Stimulated activated naive CD4-positive, alpha-beta T cell treated with Interleukin-2 at 50 U/mL for 16 hours (primary cell): ENCODE measurements at regions not wholly inside any gene's neighbourhood (a gene's known extent, or its start where the extent isn't known, plus 50 kb on each side); places are given as distances from the start of the nearest gene placed in this dataset.

Experiments used
- DNase-seq: peaks from one replicate; lab custom pipeline; 2025; lab: John Stamatoyannopoulos, UW

DNA sequence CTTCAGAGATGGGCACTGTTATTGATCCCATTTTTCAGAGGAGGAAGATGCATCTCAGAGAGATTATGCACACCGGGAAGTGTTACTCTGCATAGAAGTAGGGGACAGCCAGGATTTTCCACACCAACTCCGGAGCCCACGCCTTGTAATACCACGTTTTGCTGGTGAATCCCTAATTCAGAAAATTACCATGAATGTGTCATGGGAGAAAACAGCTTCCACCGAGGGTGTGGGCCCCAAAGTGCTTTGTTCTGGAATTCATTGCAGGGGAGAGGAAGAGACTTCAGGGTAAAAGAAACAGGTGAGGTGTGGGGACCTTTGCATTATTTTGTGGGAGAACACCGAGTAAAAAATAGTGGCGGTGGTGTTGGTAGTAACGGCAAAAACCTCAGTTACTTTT, 1051.4 kb upstream of the RBFOX1 start:
- DNase-seq, result no peak

DNA sequence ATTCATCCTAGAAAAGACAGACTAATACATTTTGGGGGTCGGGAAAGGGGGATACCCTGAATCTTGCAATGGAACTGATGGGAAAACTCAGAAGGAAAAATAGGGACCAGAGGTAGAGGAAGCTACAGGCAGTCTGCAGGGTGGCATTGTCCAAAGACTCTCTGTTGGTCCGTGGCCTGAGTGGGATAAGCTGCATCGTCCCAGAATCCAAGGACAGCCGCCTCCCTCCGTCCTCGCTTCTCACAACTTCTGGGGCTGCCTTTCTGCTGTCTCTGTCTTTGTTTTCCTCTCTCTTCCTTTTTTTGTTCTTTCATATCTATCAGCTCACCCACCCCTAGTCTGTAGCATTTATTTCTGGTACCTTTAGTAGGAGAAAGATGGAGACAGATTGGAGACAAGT, 1052.6 kb upstream of the RBFOX1 start:
- no peak for DNase-seq

DNA sequence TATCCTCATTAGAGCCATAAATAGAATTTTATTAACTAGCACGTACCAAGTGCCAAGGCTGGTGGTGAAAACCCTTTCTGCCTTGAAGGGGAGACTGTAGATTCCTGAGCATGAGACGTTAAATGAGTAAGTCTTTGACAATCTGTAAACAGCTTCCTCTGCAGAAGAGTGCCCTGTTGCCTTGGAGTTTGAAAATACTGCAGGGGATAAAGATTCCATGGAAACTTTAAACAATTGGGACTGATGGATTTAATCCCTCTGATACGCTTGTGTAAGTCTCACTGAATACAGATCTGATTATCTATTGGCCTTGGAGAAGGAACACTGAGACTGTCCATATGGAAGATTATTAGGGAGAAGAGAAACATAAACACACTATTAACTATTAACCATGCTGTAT, 1053.4 kb upstream of the RBFOX1 start:
- no peak for DNase-seq

DNA sequence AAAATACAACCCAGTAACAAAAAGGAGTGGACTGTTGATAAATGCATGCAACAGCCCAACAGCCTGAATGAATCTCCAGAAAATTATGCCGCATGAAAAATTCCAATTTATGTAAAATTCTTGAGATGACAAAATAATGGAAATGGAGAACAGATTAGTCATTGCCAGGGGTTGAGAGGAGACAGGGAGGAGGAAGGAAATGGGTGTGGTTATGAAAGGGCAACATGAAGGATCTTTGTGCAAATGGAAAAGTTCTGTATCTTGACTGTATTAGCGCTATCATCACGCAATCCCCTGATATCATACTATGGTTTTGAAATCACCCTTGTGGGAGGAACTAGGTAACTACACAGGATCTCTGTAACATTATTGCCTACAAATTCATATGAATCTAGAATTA, 1058.3 kb upstream of the RBFOX1 start:
- DNase-seq, result no peak

DNA sequence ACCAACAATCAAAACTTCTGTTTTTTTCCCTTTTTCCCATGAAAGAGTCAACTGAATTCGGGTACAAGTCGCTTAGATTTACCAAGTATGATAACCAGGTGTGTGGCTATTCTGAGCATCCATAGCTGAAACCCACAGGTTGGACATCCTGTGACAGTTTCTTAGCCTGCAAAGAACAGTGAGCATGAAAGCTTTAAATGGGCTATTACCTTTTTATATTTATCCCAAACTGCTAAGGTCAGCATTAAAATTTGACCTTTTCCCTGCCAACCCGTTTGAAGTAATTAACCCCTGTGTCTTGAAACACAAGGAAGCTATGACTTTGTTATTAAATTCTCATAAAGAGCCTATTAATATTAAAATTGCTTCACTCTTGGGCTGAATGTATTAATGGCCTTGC, 1065.0 kb upstream of the RBFOX1 start:
- DNase-seq, result no peak

DNA sequence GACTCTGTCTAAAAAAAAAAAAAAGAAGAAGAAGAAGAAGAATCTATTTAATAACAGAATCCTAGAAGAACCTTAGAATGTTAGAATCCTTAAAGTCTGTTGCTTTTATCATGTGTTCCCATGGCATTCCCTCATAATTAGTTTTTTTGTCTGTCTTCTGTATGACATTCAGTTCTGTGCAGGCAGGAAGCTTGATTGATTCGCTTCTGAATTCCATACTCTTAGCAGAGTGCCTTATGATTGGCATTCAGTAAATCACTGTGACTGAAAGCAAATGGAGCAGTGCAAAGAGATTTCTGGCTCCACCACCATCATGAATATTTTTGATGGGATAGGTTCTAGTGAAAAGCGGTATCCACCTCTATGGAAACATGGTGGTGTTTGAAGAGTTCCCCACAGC, 1065.9 kb upstream of the RBFOX1 start:
- DNase-seq, result no peak

DNA sequence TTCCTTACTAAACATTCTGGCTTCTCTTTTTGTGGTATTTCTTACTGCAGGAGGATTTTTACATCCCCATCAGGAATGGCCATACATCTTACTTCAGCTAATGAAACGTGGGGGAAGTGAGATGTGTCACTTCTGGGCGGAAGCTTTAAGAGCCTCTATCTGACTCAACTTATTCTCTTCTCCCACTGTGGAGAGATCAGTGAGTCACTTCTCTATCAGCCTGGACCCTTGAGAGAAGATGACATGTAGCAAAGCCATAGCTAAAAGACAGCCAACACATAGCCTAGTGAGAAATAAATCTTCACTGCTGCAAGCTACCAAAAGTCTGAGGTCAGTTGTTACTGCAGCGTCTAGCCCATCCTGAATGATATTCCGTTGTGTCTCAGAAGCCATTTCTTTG, 1066.7 kb upstream of the RBFOX1 start:
- no peak for DNase-seq

DNA sequence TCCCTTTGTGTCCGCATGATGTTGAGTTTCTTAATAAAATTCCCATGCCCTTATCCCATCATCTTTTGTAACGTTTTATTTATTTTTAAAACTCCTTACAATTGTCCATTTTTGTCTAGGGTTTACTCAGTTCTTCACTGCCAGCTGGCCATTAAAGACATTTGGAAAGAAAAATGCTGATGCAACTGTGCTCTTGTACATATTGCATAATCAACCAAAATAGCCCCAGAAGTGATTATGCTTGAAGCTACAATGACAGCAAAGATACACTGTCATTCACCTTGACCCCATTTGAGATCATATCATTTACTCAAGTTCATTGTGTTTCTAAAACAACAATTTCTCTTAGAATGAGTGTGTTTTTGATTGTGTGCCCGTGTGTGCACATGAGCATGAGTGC, 1074.6 kb upstream of the RBFOX1 start:
- no peak for DNase-seq

DNA sequence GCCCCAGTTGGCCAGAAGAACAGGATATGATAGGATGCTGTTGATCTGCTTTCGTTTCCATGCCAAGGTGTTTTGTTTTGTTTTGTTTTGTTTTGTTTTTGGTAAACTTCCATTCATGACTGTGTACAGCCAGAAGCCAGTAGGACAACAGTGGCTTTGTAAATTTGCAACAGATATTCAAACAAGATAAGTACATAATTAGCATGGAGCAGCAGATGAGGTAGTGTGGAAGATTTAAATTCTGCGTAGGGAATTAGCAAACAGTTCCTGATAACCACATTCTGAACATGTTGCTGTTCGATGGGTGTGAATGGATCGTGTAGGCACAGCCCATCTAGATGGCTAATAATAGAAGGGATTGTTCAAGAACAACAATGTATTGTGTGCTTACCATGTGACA, 1080.1 kb upstream of the RBFOX1 start:
- no peak for DNase-seq

DNA sequence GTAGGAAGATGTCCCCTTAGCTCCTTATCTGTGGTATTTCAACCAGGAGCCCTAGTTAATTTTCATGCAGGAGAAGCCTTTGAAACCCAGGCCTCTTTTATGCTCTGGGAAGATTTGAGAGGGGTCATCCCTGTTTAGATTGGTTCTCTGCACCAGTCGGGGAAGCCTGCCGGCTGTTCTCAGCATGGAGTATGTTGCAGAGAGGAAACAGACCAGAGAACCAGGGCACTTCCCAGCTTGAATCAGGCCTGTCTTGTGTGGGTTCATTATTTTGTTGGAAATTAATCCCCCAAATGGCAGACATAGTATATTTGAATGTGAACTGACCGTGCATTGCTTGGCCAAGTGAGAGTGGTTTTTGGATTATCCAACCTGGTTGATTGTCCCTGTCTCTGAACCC, 1082.1 kb upstream of the RBFOX1 start:
- no peak for DNase-seq

DNA sequence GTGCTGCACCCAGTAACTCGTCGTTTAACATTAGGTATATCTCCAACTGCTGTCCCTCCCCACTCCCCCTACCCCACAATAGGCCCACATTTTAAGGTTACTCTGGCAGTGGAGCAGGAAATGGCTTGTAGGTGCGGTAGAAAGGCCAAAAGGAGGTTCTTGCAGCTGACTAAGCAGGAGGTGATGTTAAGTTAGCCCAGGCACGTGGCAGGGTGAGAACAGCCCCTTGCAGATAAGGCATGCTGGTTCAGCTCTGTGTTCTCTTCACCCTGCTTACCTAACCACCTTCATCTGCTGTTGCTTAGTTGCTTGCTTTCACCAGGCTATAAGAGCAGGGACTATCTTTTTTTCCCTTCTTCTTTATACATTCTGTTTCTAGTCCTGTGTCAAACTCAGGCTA, 1082.8 kb upstream of the RBFOX1 start:
- DNase-seq, result no peak

DNA sequence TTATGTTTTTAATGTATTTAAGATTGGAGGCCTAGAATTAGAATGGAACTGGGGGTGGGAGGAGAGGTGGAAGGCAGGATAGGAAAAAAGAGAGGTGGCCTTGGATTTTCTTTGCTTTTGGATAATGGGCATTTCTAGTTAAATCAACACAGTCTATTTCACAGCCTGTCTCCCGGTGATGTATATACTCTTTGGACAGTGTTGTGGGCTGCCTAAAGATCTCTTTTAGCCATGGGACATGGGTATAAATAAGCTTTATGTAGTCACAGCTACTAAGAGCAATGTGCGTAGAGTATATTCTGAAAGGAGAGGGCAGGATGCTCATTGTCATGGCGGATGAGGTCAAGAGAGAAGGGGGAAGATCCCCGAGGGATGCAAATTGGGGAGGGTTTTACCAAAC, 1084.4 kb upstream of the RBFOX1 start:
- DNase-seq, result no peak

DNA sequence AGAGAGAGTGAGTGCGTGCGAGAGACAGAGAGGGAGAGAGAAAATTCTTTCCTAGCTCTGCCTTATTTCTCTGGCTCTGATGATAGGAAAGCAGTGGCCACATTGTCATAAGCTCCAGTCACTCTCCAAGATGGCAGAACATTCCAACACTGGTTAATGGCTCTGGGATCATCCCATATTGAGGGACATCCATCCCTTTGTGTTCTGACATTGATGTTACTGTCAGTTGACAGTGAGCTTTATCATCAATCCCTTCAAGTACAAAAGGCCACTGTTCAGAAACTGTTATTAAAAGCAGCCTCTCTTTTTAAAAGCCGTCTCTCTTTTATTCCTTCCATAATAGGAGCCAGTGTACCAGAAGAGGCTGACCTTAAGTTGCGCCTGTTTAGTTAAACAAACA, 1084.9 kb upstream of the RBFOX1 start:
- no peak for DNase-seq

DNA sequence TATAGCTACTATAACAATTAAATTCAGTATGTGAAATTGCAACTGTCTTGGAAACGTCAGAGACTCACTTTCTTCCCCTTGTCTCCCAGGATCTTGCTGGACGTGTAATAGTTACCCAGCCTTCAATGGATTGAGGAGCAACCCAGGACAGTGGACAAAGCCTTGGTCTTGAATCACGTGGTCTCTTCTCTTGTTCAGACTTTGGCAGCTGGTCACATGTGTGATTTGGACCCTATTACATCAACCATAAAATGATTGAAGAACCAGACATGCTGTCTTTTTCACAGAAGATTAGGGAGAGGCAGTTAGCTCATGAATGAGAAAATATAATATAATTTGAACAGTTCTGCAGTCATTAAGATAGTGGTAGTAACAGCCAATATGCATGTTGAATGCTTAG, 1085.5 kb upstream of the RBFOX1 start:
- DNase-seq, result no peak

DNA sequence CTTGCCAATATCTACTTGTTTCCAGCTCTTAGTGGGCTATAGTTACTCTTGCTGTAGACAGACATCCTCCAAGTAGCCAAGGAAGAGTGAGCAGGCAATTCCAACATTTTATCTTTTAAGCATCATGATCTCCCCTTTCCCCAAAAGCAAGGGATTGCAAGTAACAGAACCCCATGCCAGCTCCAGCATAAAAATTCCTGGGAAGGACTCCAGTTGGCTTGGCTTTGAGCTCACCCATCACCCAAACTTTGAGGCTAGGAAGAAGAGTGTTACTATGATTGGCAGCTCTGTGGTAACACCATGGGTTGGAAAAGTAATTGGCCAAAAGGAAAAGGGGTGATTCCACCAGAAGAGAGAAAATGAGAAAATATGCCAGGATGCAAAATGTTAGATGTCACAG, 1086.4 kb upstream of the RBFOX1 start:
- no peak for DNase-seq

DNA sequence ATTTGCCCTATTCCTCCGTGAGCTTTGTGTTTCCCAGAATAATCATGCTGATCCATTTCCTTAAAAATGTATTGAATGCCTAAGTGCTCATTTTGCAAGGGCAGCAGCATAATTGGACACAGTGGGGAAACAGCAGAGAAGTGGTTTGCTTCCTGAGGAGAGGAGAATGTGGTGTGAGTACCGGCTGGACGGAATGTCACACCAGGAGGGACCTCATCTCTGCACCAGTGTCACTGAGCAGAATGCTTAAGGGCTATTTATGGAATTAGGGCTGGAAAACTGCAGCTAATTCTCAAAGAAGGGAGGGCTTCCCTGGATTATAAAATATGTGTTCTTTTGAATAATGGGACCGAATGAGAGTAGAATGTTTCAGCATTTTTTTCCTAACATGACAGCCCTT, 1100.6 kb upstream of the RBFOX1 start:
- no peak for DNase-seq

DNA sequence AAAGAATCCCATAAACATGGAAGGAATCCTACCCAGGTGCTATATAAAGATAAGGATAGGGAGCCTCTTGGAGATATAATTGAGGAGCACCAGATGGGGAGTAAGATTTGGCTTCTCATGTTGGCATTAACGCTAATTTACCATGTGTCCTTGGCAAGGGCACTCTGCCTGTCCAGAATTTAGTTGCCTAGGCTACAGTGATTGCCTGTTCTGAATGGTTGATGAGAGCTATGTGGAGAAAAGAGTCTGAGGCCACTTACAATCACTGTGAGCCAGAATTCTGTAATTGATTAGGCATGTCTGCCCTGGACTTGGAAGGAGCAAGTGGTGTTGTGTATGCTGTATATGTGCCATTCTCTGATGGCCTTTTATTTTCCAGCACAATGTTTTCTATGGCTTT, 1101.2 kb upstream of the RBFOX1 start:
- DNase-seq, result no peak

DNA sequence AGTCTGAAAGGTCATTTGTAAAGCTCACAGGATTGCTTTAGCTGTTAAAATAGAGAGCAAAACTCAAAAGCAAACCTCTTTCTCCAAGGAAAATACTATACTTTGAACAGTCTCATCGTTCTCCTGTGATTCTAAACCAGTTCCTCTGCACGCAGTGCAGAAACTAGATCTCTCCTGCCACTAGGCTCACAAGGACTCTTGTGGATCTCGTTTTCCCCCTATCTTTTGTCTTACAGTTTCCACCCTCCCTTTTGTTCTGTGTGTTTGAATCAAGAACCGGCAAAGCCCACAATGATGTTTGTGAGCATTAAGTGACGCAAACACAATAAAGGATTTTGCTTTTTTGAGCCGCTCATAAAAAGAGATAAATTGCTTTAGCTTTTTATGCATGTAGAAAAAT, 1103.5 kb upstream of the RBFOX1 start:
- DNase-seq, result no peak

DNA sequence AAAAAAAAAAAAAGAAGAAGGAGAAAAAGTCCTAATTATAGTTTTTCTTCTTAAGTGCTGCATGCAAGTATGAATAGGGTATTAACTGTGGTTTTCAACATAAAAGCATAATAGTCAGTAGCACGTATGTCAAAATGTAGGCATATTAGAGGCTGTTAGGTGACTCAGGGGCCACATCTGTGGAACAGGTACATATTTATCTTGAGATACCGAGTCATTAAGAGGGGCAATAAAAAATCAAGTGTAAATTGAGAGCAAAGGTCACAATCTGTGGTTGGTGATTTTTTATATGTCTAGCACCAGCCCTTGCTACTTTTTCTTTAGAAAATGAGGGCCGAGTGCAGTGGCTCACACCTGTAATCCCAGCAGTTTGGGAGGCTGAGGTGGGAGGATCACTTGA, 1113.8 kb upstream of the RBFOX1 start:
- no peak for DNase-seq

DNA sequence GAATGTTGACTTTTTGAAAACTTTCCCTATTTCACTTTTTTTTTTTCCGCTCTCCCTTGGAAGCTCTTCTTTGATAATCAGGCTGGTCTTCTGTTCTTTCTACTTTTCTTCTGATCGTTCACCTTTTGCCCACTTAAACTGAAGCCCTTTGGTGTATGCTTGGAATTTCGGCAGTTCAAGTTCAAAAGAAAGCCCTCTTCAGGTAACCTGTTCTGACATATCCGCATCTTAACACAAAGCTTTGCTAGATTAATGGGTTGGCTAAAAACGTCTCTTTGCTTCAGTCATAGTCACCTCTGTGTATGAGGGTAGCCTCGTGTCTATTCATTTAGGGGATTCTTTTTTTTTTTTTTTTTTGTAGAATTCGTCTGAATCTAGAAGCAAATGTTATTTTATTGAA, 1115.8 kb upstream of the RBFOX1 start:
- no peak for DNase-seq

DNA sequence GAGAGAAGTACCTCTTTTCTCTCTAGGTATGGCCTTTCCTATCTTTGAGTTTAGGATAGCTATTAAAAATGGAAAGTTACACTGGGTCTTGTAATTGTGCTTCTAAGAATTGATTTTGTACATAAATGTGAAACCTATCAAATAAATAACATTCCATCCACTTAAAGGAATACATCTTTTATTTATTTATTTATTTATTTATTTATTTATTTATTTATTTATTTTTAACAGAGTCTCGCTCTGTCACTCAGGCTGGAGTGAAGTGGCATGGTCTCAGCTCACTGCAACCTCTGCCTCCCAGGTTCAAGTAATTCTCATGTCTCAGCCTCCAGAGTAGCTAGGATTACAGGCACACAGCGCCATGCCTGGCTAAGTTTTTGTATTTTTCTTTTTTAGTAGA, 1114.0 kb upstream of the EEF2KMT start:
- no peak for DNase-seq

DNA sequence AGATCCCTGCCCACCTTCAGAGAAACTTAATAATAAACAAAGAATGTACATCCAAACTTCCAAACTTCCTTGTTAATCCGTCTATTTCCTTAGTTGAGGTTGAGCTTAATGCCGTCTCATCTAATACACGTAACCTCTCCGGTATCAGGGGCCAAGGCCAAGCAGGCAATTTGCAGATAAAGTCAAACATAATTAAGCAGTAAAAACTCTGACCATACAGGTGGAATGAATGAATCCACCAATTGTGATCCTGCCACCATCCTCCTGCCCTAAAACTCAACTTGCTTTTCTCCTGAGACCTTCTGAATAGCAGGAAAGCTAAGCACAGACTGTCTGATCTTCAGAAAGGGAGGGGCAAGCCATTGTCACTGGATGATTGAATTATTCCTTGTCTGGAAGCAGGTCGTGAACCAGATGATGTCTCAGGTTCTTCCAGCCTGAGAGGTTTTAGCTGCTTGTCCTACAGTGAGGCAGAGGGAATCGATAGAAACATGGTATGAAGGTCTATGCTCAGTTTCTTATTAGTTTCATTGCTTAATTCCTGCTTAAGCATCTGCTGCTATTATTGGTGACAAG, 1111.8 kb upstream of the EEF2KMT start:
- DNase-seq, result no peak

DNA sequence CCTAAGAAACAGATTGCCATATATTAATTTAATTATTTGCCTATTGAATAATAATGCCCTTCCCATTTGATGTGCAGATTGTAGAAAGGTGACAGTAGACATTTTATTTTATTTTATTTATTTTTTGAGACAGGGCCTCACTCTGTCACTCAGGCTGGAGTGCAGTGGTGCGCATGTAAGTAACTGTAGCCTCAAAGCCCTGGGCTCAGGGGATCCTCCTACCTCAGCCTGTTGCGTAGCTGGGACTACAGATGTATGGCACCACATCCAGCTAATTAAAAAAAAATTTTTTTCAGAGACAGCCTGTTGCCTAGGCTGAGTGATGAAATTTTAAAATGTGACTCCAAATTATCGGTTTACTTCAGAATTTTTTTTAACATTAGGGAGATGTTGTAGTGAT, 1110.0 kb upstream of the EEF2KMT start:
- no peak for DNase-seq

DNA sequence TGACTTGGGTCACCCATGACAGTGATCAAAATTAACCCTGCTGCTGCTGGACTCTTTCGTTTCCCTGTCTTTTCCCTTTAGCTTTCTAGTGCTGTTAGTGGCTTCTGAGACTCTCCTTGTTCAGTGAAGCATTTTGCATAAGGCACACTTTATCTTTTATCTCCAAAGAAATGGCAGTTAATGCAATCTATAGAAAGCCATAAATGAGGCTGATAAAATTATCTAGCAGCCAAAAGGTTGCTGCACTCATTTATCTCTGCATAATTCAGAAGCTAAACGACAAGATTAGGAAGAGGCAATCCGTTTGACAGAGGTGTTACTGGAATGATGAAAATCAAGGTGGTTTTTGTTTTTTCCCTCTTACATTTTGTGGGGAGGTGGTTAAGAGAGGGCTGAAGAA, 1109.5 kb upstream of the EEF2KMT start:
- DNase-seq, result no peak

DNA sequence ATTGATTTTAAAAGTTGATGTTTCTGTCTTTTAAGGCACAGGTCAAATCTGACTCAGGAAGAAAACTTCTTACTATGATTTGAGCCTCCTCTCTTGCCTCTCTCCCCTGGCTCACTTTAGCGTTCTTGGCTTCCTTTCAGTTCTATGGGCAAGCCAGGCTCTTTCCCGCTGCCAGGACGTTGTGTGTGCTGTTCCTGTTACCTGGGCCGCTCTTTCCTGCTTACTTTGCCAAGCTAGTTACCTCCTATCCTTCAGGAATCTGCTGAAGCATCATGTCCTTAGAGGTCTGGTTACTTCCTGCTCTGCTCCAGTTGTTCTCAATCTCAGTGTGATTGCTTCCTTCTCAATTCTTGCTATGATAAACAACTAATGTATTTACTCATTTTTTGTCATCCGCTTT, 1108.5 kb upstream of the EEF2KMT start:
- no peak for DNase-seq
